Activated CD4-positive, alpha-beta T cell treated with anti-CD3 and anti-CD28 coated beads for 36 hours (primary cell): ENCODE measurements at regions not wholly inside any gene's neighbourhood (a gene's known extent, or its start where the extent isn't known, plus 50 kb on each side); places are given as distances from the start of the nearest gene placed in this dataset.

Experiments used
- ATAC-seq: fragments of 200-7000 bp; cut with Tn5 transposase; one replicate; pipeline ENCODE4 v1.10.0; 2021; ENCODE audit warnings: mild to moderate bottlenecking, moderate library complexity
- CTCF ChIA-PET: fragments of 350-600 bp; sonication (Branson Sonifier 250); formaldehyde crosslinking; loops from one replicate; lab custom pipeline; 2021; ENCODE audit warnings: antibody characterized with exemption; lab: Charles Lee
- POLR2A ChIA-PET: fragments of 350-600 bp; sonication (Branson Sonifier 250); formaldehyde crosslinking; loops from one replicate; lab custom pipeline; 2021; ENCODE audit warnings: antibody characterized with exemption, inconsistent platforms; lab: Charles Lee
- DNase-seq: peaks from one replicate; pipeline ENCODE4 v3.0.0-alpha.2; 2020
- H3K27ac Mint-ChIP-seq: one replicate; pipeline ENCODE4 v1.8.0; 2021; ENCODE audit warnings: mixed read lengths
- H3K27me3 Mint-ChIP-seq: one replicate; pipeline ENCODE4 v1.8.0; 2021; ENCODE audit warnings: mixed read lengths
- H3K36me3 Mint-ChIP-seq: one replicate; pipeline ENCODE4 v1.8.0; 2021; ENCODE audit warnings: low read depth, mixed read lengths
- H3K4me1 Mint-ChIP-seq: one replicate; pipeline ENCODE4 v1.8.0; 2021; ENCODE audit warnings: mixed read lengths
- H3K4me3 Mint-ChIP-seq: one replicate; pipeline ENCODE4 v1.8.0; 2021; ENCODE audit warnings: mild to moderate bottlenecking, moderate library complexity, mixed read lengths
- H3K9me3 Mint-ChIP-seq: one replicate; pipeline ENCODE4 v1.8.0; 2021; ENCODE audit warnings: low read depth, mixed read lengths
- intact Hi-C, 2 experiments: fragments of 100-400 bp; cut with DNase I in 1 of 2; cut with micrococcal nuclease in 1 of 2; formaldehyde crosslinking; loops; one replicate each; pipeline versions ENCODE4 v1.14.2 to v1.15.1; 2022 to 2024; cut with DNase I, micrococcal nuclease

DNA sequence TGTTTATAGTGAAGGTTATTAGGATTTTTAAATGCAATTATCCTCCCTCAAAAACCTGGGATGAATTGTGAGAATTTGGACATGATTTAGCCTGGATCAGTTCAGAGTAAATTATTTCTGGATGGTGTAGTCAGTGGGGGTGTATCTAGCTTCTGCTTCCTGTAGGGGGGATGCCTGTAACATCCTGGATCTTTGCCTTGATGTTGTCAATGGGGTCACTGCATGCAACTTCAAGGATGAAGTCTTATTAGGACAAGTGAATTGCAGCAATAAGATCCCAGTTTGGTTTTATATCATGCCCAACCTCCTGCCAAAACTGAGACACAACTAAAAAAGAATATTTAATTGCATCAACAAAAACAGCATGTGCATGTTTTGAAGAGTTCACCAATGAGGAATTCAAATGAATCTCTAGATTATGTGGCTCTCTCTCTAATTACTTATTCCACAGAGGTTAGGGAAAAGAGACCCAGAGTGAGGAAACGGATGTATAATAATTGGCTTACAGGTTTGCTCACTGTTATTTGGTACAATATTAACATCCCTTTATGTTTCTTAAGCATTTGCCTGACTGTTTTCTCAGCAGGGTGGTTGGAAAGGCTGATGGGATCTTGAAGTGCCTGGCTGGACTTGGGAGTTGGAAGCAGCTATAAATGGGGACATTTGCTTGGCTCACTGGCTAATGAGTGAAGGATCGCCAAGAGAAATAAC is 159.8 kb downstream of the HS3ST3B1 start:
- intact Hi-C loops, result loop anchor here in 1 of 2 experiments (10.0 kb wide), 1 partner anchor 64 kb away; no protein-coding TSS in a partner anchor
- Mint-ChIP-seq H3K27ac (no peak overlapping the region), H3K4me3 (no peak overlapping the region), H3K27me3 (no peaks in the 10 kb centered on the region), H3K36me3 (no peaks in the 10 kb centered on the region), H3K9me3 (no peaks in the 10 kb centered on the region), H3K4me1 (peaks cover 16% of the 10 kb centered on the region)
- no peak for ATAC-seq
- POLR2A ChIA-PET, result no interaction called here
- DNase-seq, result no peak
- CTCF ChIA-PET, result no interaction called here

- DNase-seq (no peak), ATAC-seq (no peak)
- Mint-ChIP-seq H3K4me1 (peaks cover 16% of the 10 kb centered on the region), H3K36me3 (no peaks in the 10 kb centered on the region), H3K9me3 (no peaks in the 10 kb centered on the region), H3K4me3 (no peak overlapping the region), H3K27me3 (no peaks in the 10 kb centered on the region), H3K27ac (no peak overlapping the region)
- CTCF ChIA-PET, result no interaction called here
- POLR2A ChIA-PET, result interaction anchor here (0.6 kb wide), 1 partner anchor 328 kb away, joined by 3 read pairs; no protein-coding TSS in a partner anchor
- intact Hi-C loops, result loop anchor here in 1 of 2 experiments (10.0 kb wide), 1 partner anchor 65 kb away; no protein-coding TSS in a partner anchor
Observed at GRCh38 chr17:14459955-14460354, 159.1 kb downstream of the HS3ST3B1 start.

DNA sequence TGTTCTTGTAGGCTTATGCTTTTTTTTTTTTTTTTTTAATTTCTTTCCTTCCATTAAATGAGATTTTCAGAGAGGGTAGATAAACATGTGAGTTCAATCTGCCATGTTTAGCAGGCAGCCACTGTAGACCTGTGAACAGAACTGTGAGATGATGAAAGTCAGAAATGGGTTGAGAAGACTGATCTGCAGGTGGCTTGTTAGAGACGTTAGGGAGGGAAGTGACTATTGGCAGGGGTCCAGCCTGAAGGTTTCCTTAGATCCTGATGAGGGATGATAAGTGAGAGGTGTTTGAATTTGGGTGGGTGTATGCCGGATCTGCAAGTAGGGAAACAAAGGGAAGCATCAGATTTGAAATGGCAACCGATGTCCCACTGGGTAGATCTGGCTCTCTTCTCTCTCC is 157.8 kb downstream of the HS3ST3B1 start:
- H3K4me3 Mint-ChIP-seq, result no peak overlapping the region
- no peaks in the 10 kb centered on the region for H3K36me3 Mint-ChIP-seq
- peaks cover 16% of the 10 kb centered on the region for H3K4me1 Mint-ChIP-seq
- no peaks in the 10 kb centered on the region for H3K27me3 Mint-ChIP-seq
- ChIA-PET POLR2A (no interaction called here), CTCF (no interaction called here)
- ATAC-seq, result no peak
- H3K27ac Mint-ChIP-seq, result no peak overlapping the region
- DNase-seq, result no peak
- intact Hi-C loops, result no loop called here
- no peaks in the 10 kb centered on the region for H3K9me3 Mint-ChIP-seq

DNA sequence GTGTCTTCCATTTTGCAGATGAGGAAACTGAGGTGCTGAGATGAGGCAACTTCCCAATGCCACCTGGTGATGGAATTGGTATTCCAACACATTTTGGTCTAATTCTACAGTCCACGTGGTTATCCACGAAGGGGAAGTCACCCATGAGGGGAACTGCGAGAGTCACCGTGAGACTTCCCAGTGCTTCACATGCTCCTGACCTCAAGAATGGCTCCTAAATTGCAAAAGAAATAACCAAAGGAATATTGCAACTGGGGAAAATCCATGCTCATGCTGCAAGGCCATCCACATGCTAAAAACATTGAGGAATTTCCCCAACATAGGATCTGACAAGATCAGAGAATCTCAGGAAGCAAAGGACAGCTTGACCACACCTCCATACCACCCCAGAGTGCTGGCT is 153.9 kb downstream of the HS3ST3B1 start:
- intact Hi-C loops, result no loop called here
- no peak for ATAC-seq

DNA sequence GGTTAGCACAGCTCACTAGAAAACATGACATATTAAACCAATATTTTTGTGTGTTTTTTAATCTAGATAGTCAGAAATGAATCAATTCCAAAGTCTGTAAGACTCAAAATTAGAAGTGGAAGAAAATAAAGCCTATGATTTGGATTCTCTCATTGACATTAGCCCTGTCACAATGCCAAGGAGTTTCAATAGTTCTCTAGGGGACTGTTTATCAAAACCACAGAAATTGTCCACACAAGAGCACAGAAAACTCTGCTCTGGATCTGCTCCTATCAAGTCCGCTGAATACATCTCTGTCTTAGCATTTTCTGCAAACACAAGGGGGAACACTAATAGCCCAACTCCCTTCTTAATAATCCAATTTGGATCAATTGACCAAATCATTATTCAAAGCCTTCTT is 152.0 kb downstream of the HS3ST3B1 start:
- Mint-ChIP-seq H3K36me3 (no peaks in the 10 kb centered on the region), H3K27me3 (no peaks in the 10 kb centered on the region), H3K4me3 (no peak overlapping the region), H3K27ac (no peak overlapping the region), H3K9me3 (no peaks in the 10 kb centered on the region), H3K4me1 (no peaks in the 10 kb centered on the region)
- ChIA-PET CTCF (no interaction called here), POLR2A (no interaction called here)
- DNase-seq, result no peak
- intact Hi-C loops, result no loop called here
- ATAC-seq, result no peak

More for the DNA sequence above, 153.9 kb downstream of the HS3ST3B1 start:
- Mint-ChIP-seq H3K4me3 (no peak overlapping the region), H3K4me1 (peaks cover 7% of the 10 kb centered on the region), H3K9me3 (no peaks in the 10 kb centered on the region), H3K27me3 (no peaks in the 10 kb centered on the region), H3K27ac (no peak overlapping the region), H3K36me3 (no peaks in the 10 kb centered on the region)
- ChIA-PET POLR2A (no interaction called here), CTCF (no interaction called here)
- DNase-seq, result no peak

DNA sequence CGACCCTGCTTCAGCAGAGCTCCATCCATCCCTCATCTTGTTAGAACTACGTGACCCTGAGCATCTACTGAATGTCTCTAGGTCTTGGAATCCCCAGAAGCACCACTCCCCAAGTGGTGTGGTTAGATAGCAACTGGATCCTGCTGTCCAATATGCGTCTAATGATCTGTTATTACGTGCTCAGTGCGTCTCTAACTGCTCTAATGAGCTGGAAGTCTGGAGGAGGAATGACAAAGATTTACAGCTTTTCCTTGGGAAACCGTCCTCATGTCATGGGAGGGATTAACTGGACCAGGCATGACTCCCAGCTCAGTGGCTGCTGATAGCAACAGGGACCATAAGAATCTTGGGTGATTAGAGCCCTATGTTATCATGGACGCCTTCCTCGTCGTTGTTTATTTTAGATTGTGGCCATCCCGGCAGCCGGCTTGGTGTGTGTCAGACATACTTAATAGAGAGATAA is 150.9 kb downstream of the HS3ST3B1 start:
- no peaks in the 10 kb centered on the region for H3K36me3 Mint-ChIP-seq
- H3K4me3 Mint-ChIP-seq, result no peak overlapping the region
- no peak for ATAC-seq
- intact Hi-C loops, result no loop called here
- ChIA-PET CTCF (interaction anchor here (0.5 kb wide), 1 partner anchor 898 kb away, joined by 3 read pairs; no protein-coding TSS in a partner anchor), POLR2A (no interaction called here)
- H3K9me3 Mint-ChIP-seq, result no peaks in the 10 kb centered on the region
- no peak for DNase-seq
- H3K4me1 Mint-ChIP-seq, result no peaks in the 10 kb centered on the region
- no peak overlapping the region for H3K27ac Mint-ChIP-seq
- no peaks in the 10 kb centered on the region for H3K27me3 Mint-ChIP-seq

- Mint-ChIP-seq H3K4me3 (no peak overlapping the region), H3K36me3 (no peaks in the 10 kb centered on the region), H3K27me3 (no peaks in the 10 kb centered on the region), H3K9me3 (no peaks in the 10 kb centered on the region), H3K4me1 (no peaks in the 10 kb centered on the region), H3K27ac (no peak overlapping the region)
- ChIA-PET POLR2A (no interaction called here), CTCF (no interaction called here)
- ATAC-seq (no peak), DNase-seq (no peak)
- intact Hi-C loops, result no loop called here
Observed at GRCh38 chr17:14448818-14449217, 147.9 kb downstream of the HS3ST3B1 start.

DNA sequence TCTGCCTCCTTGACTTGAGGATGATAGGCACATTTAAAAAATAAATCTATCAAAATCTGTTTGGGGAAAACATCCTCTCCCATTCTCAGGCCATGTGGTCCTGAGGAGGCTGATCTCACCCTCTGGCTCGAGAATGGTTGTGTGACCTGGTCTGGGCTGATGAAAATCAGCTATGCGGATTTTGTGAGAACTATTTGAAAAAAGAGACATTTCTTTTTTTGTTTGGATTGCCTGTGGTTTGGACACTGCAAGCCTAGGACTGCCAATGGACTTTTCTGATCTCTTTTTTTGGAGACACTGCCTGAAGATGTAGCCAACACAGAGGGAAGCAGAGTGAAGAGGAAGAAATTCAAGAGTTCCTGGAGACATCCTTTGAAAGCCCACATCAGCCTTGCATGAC is 145.9 kb downstream of the HS3ST3B1 start:
- ChIA-PET POLR2A (no interaction called here), CTCF (no interaction called here)
- Mint-ChIP-seq H3K27ac (no peak overlapping the region), H3K4me3 (no peak overlapping the region), H3K36me3 (no peaks in the 10 kb centered on the region), H3K4me1 (peaks cover 4% of the 10 kb centered on the region), H3K27me3 (no peaks in the 10 kb centered on the region), H3K9me3 (no peaks in the 10 kb centered on the region)
- intact Hi-C loops, result no loop called here
- DNase-seq (no peak), ATAC-seq (no peak)

GRCh38 chr17:14444915-14445314 is 144.0 kb downstream of the HS3ST3B1 start:
- Mint-ChIP-seq H3K9me3 (no peaks in the 10 kb centered on the region), H3K36me3 (no peaks in the 10 kb centered on the region), H3K27me3 (no peaks in the 10 kb centered on the region), H3K4me1 (peaks cover 4% of the 10 kb centered on the region), H3K4me3 (no peak overlapping the region), H3K27ac (no peak overlapping the region)
- no peak for ATAC-seq
- POLR2A ChIA-PET, result no interaction called here
- intact Hi-C loops, result no loop called here
- no peak for DNase-seq
- CTCF ChIA-PET, result interaction anchor here (1.6 kb wide), 1 partner anchor 10 kb away, joined by 3 read pairs; no protein-coding TSS in a partner anchor

DNA sequence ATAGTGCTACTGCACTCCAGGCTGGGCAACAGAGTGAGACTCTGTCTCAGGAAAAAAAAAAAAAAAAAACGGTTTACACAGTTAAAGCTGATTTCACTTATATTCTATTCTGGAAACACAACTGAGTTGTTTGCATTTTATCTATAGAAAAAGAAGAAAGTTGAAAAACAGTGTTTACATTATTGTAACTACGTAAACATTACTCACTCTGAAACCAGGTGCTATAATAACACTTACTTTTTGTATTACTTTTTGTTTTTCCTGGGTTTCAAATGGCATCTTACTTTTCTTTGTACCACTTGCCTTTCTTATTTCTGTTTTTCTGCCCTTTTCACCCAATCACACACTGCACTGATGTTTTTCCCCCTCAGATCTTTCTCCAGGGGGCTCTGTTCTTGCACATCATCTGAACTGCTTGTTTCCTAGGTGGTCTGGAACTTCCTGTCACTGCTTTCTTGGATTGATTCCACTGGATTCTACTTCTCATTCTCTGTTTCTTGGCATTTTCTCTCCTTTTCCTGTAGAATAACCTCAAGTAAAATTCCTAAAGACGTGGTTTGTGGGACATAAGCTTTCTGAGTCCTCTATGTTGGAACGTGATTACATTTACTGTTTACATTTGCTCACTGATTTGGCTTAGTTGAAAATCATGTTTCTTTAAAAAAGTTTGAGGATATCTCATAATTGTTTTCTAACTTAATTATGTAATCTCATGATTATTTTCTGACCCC is 142.1 kb downstream of the HS3ST3B1 start:
- no peaks in the 10 kb centered on the region for H3K36me3 Mint-ChIP-seq
- POLR2A ChIA-PET, result no interaction called here
- H3K27me3 Mint-ChIP-seq, result no peaks in the 10 kb centered on the region
- H3K27ac Mint-ChIP-seq, result no peak overlapping the region
- ATAC-seq (no peak), DNase-seq (no peak)
- CTCF ChIA-PET, result interaction anchor here (0.7 kb wide), 1 partner anchor 15 kb away, joined by 3 read pairs; no protein-coding TSS in a partner anchor
- H3K4me1 Mint-ChIP-seq, result peaks cover 4% of the 10 kb centered on the region
- intact Hi-C loops, result no loop called here
- H3K4me3 Mint-ChIP-seq, result no peak overlapping the region
- H3K9me3 Mint-ChIP-seq, result no peaks in the 10 kb centered on the region

- intact Hi-C loops, result no loop called here
- peaks cover 2% of the 10 kb centered on the region for H3K9me3 Mint-ChIP-seq
- ATAC-seq, result no peak
Observed at GRCh38 chr17:14437176-14437575, 136.3 kb downstream of the HS3ST3B1 start.

DNA sequence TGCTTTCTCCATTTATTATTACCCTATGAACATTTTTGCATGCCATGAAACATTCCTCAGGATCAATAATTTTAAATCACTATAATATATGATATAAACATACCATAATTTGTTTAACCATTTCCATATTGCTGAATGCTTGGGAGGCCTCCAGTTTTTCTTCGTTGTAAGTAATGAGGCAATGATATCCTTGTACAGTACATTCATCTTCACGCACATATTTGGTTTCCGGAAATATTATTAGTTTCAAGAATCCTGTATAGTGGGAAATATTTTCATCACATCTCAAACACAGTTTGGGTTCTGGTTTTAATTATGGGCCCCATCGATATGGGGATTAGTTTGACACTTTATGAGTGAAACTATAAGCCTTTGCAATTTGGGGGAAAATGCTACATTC is 135.4 kb downstream of the HS3ST3B1 start:
- Mint-ChIP-seq H3K27me3 (no peaks in the 10 kb centered on the region), H3K27ac (no peak overlapping the region), H3K36me3 (no peaks in the 10 kb centered on the region), H3K4me1 (no peaks in the 10 kb centered on the region), H3K9me3 (peaks cover 2% of the 10 kb centered on the region), H3K4me3 (no peak overlapping the region)
- ChIA-PET CTCF (no interaction called here), POLR2A (no interaction called here)
- ATAC-seq, result no peak
- DNase-seq, result no peak
- intact Hi-C loops, result no loop called here

More at GRCh38 chr17:14437176-14437575, 136.3 kb downstream of the HS3ST3B1 start:
- POLR2A ChIA-PET, result no interaction called here
- H3K27me3 Mint-ChIP-seq, result no peaks in the 10 kb centered on the region
- H3K4me1 Mint-ChIP-seq, result no peaks in the 10 kb centered on the region
- H3K36me3 Mint-ChIP-seq, result no peaks in the 10 kb centered on the region
- no peak for DNase-seq
- no peak overlapping the region for H3K4me3 Mint-ChIP-seq
- no peak overlapping the region for H3K27ac Mint-ChIP-seq
- CTCF ChIA-PET, result interaction anchor here (0.7 kb wide), 1 partner anchor 1010 kb away, joined by 3 read pairs; no protein-coding TSS in a partner anchor
